ENCODE measurements at regions not wholly inside any gene's neighbourhood (a gene's known extent, or its start where the extent isn't known, plus 50 kb on each side); places are given as distances from the start of the nearest gene placed in this dataset.

- no peak for DNase-seq (ENCODE audit: low spot score)
Observed at GRCh38 chr3:70561796-70562195, 249.4 kb upstream of the MDFIC2 start.

DNA sequence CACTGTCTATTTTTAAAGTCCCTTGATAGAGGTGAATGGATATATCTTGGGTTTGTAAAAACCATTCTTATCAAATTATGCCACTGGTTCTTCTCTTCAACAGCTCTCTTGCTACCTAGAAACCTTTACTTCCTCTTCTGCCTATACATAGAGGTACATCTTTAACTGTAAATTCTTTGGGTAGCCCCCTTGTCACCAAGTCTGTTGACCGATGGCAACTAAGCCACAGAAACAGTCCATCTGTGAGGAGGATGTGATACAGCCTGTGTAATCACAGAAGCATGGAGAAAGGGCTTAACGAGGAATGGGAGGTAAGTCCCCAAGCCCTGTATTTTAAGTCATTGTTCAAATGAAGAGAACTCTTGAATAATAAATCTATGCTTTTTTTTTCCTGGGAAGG, 246.5 kb upstream of the MDFIC2 start:
- DNase-seq (ENCODE audit: low spot score): no peak

- no peak for DNase-seq (ENCODE audit: low spot score)
Observed at GRCh38 chr3:70557976-70558375, 245.5 kb upstream of the MDFIC2 start.

GRCh38 chr3:70556056-70556455, 243.6 kb upstream of the MDFIC2 start:
- no peak for DNase-seq (ENCODE audit: low spot score)

DNA sequence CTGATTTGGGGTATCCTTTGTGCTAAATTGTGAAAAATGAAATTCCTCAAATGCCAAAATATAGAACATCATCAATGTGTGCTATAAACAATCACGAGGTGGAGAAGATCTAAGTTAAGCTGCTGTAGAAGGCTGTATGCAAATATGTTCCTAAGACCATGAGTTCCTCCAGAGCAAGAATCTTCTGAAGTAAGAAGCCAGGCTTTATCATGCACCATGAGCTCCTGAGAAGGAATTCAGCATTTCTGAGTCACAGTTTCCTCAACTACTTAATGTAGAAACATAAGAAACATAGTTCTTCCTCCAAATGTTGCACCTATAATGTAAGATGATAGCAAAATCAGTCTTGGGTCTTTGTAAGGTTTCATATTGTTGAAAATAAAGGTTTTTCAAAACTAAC, 241.7 kb upstream of the MDFIC2 start:
- DNase-seq (ENCODE audit: low spot score): no peak

DNA sequence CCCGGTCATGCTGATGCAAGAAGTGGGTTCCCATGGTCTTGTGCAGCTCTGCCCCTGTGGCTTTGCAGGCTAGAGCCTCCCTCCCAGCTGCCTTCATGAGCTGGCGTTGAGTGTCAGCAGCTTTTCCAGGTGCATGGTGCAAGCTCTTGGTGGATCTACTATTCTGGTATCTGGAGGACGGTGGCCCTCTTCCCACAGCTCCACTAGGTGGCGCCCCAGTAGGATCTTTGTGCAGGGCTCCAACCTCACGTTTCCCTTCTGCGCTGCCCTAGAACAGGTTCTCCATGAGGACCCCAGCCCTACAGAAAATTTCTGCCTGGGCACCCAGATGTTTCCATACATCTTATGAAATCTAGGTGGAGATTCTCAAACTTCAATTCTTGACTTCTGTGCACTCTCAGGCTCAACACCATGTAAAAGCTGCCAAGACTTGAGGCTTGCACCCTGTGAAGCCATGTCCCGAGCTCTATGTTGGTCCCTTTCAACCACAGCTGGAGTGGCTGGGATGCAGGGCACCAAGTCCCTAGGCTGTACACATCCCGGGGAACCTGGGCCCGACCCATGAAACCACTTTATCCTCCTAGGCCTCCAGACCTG, 238.4 kb upstream of the MDFIC2 start:
- DNase-seq (ENCODE audit: low spot score): peak; percentile 42

GRCh38 chr3:70546679-70547078, 234.2 kb upstream of the MDFIC2 start:
- DNase-seq (ENCODE audit: low spot score): no peak

DNA sequence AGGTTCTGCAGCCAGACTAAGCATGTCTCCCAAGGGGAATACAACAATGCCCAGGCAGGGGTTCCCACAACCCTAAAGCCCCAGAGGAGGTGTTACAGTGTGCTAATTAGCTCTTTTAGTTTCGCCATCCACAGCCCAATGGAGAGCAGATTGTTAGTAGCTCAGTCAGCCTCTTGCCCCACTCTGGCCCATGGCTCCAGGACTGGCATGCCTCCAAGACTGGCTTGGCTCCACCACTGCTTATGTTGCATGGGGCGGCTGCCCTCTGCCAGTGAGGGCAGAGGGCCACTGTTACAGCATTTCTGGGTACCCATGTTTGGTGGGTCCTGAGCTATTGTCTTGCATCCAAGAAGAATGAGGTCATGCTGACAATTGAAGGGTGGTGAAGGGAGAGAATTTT, 231.1 kb upstream of the MDFIC2 start:
- DNase-seq (ENCODE audit: low spot score): no peak

DNA sequence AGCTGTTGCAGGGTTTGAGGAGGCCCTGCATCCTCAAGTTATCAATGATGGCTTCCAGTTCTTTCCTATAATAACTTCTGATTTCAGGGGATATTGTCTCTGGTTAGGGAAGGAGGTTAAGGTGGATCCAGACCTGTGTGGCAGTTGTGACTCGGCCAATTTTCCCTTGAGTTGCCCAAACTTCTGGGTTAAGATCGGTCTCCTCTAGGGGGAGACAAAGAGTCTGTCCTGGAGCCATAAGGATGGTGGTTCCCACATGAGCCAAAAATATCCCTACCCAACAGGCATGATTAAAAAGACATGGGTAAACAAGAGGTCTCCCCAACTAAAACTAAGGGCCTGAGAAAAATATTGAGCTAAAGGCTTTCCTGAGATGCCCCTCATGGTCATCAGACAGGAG, 227.5 kb upstream of the MDFIC2 start:
- DNase-seq (ENCODE audit: low spot score): no peak

GRCh38 chr3:70532806-70533205, 220.4 kb upstream of the MDFIC2 start:
- DNase-seq (ENCODE audit: low spot score): no peak

- DNase-seq (ENCODE audit: low spot score): no peak
Observed at GRCh38 chr3:70531838-70532489, 219.5 kb upstream of the MDFIC2 start.

GRCh38 chr3:70531063-70531657, 218.7 kb upstream of the MDFIC2 start:
- DNase-seq (ENCODE audit: low spot score): peak; percentile 39

DNA sequence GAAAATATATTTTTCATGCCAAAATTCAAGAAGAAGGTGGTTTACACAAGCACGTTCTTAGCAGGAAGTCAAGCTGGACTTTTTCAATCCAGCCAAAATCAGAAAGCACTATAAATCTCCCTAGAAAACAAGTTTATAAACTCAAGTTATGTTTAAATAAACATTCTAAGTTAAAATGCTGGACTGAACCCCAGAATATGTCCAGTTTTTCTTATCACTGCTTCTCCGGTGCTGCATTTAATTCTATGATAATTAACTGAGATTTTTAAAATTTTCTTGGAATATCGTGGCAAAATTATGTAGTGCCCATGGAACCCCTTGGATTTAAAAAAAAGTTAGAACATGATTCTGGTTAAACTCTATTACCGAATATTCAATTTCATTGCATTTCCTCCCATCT, 218.2 kb upstream of the MDFIC2 start:
- no peak for DNase-seq (ENCODE audit: low spot score)

GRCh38 chr3:70527026-70527425, 214.6 kb upstream of the MDFIC2 start:
- DNase-seq (ENCODE audit: low spot score): no peak

DNA sequence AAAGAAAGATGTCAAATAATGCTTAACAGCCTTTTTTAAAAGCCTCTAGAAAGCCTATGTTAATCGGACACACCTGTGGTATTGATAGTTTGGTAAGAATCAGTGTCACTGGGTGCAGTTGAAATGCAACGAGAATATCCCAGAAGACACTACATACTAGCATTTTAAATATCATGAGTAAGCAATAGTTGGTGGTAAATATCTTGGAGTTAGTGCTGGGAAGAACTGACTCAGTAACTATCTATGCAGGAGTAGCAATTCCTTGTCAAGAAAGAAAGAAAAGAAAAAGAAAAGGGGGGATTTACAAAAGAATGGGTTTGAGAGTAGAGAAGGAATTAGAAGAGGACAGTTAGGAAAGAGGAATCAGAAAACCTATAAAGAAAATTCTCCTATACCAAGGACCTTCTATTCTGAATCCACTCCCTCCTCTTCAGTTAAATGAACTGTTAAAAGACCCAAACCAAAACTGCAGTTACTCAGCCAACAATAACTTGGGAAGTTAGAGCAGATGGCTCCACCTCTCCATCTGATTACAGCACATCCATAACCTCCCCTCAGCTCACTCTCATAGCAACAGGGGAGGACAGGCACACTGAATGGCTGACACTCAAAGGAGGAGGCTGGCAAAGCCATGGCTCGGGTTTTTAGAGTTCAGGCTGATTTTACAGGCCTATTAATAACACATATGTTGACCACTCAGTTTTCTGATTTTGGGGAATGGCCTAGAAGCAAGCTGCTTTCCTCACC, 207.6 kb upstream of the MDFIC2 start:
- no peak for DNase-seq (ENCODE audit: low spot score)

GRCh38 chr3:70519026-70519425, 206.6 kb upstream of the MDFIC2 start:
- DNase-seq (ENCODE audit: low spot score): no peak

- DNase-seq (ENCODE audit: low spot score): no peak
Observed at GRCh38 chr3:70518356-70518755, 205.9 kb upstream of the MDFIC2 start.

DNA sequence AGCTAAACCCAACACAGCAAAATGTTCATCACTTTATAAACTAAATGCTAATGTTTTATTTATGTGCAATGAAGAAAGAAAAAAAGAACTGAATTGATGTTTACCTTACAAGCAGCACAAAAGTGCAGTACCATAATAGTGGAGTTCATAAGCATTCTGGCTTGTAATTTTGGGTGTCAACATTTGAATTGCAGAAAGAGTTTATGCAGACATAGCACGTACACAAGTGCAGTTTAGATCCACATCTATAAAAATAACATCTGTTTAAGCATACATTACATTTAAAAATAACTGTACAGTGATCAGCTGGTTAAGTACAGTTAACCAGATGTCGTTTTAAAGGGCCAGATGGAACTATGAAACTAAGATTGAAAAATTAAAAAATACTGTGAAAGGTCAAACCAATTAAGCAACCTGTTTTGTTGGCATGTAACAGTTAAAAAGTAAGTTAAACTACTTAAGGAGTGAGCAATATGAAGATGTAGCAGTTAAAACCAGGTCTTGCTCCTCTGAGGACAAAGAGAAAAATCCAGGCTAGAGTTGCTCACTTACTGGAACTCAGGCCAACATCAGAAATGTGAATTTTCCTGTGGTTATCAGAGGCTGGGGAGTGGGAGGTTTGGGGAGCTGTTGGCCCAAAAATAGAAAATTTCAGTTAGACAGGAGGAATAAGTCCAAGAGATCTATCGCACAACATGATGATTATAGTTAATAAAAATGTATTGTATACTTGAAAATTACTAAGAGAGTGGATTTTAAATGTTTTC, 204.9 kb upstream of the MDFIC2 start:
- DNase-seq (ENCODE audit: low spot score): no peak

- DNase-seq (ENCODE audit: low spot score): no peak
Observed at GRCh38 chr3:70516076-70516475, 203.6 kb upstream of the MDFIC2 start.

GRCh38 chr3:70507486-70507885, 195.0 kb upstream of the MDFIC2 start:
- DNase-seq (ENCODE audit: low spot score): no peak

- no peak for DNase-seq (ENCODE audit: low spot score)
Observed at GRCh38 chr3:70506775-70507174, 194.3 kb upstream of the MDFIC2 start.

- DNase-seq (ENCODE audit: low spot score): no peak
Observed at GRCh38 chr3:70501561-70501960, 189.1 kb upstream of the MDFIC2 start.

All from D341Med (cell line).